Kidney epithelial cell (primary cell): ENCODE measurements at regions not wholly inside any gene's neighbourhood (a gene's known extent, or its start where the extent isn't known, plus 50 kb on each side); places are given as distances from the start of the nearest gene placed in this dataset.
"Not testable (repeated sequence)": the region's sequence is repeated elsewhere in the genome, so short reads cannot be mapped to it uniquely, and the experiment has no call there.

Source experiments
- DNase-seq: peaks from one replicate; pipeline ENCODE4 v3.0.0-alpha.2; 2010; ENCODE audit warnings: low read depth
- H3K27me3 ChIP-seq: 2 replicates; pipeline ENCODE4 v1.6.0; 2011; ENCODE audit warnings: low read length; ENCODE audit not compliant: control insufficient read depth, insufficient read depth
- H3K36me3 ChIP-seq: 2 replicates; pipeline ENCODE4 v1.5.1; 2011; ENCODE audit warnings: low read length; ENCODE audit not compliant: control insufficient read depth, insufficient read depth
- H3K4me3 ChIP-seq: 2 replicates; pipeline ENCODE4 v1.5.1; 2011; ENCODE audit warnings: low read depth, mild to moderate bottlenecking, control low read depth, low read length
- TF ChIP-seq, protein P1 (sequence below): IDR thresholded peaks from 2 replicates; pipeline ENCODE4 v1.5.1; 2011; ENCODE audit warnings: mild to moderate bottlenecking, moderate library complexity, low read length, control low read depth, inconsistent platforms; ENCODE audit not compliant: insufficient read depth, poor library complexity, severe bottlenecking

DNA sequence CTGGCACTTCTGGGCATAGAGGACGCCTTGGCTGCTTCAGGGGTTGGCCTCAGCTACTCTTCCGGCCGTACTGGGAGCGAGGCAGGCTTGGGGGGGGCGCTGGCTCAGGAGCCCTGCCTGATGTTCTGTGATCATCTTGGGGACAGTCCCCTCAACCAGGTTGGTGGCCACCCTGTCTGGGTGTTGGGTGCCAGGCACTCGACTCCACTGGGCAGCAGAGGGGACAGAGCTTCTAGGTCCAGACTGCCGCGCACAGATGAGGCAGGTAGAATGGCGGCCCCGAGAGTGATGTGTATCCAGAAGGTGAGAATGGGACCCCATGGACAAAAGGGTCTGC, 84.9 kb downstream of the ASB1 start:
- no peaks in the 10 kb centered on the region for H3K36me3 ChIP-seq
- H3K4me3 ChIP-seq, result no peak overlapping the region
- TF ChIP-seq, protein P1, sequence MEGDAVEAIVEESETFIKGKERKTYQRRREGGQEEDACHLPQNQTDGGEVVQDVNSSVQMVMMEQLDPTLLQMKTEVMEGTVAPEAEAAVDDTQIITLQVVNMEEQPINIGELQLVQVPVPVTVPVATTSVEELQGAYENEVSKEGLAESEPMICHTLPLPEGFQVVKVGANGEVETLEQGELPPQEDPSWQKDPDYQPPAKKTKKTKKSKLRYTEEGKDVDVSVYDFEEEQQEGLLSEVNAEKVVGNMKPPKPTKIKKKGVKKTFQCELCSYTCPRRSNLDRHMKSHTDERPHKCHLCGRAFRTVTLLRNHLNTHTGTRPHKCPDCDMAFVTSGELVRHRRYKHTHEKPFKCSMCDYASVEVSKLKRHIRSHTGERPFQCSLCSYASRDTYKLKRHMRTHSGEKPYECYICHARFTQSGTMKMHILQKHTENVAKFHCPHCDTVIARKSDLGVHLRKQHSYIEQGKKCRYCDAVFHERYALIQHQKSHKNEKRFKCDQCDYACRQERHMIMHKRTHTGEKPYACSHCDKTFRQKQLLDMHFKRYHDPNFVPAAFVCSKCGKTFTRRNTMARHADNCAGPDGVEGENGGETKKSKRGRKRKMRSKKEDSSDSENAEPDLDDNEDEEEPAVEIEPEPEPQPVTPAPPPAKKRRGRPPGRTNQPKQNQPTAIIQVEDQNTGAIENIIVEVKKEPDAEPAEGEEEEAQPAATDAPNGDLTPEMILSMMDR, result no peak
- no peak for DNase-seq
- peaks cover 4% of the 10 kb centered on the region for H3K27me3 ChIP-seq

- DNase-seq, result no peak
- Histone ChIP-seq H3K27me3 (peaks cover 4% of the 10 kb centered on the region), H3K36me3 (no peaks in the 10 kb centered on the region), H3K4me3 (no peak overlapping the region)
- TF ChIP-seq, protein P1, result no peak
Measured at GRCh38 chr2:238512247-238512867, 85.6 kb downstream of the ASB1 start.

GRCh38 chr2:238513346-238513745, 86.6 kb downstream of the ASB1 start:
- H3K4me3 ChIP-seq, result no peak overlapping the region
- H3K27me3 ChIP-seq, result peaks cover 2% of the 10 kb centered on the region
- H3K36me3 ChIP-seq, result no peaks in the 10 kb centered on the region
- TF ChIP-seq, protein P1, result peak; percentile 54
- no peak for DNase-seq

DNA sequence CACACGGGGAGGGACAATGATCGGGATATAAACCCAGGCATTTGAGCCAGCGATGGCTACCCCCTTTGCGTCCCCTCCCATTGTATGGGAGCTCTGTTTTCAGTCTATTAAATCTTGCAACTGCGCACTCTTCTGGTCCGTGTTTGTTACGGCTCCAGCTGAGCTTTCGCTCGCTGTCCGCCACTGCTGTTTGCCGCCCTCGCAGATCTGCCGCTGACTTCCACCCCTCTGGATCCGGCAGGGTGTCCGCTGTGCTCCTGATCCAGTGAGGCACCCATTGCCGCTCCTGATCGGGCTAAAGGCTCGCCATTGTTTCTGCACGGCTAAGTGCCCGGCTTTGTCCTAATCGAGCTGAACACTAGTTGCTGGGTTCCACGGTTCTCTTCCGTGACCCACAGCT, 87.3 kb downstream of the ASB1 start:
- not testable (repeated sequence) for DNase-seq, H3K36me3 ChIP-seq, H3K4me3 ChIP-seq, H3K27me3 ChIP-seq

- Histone ChIP-seq H3K36me3 (no peaks in the 10 kb centered on the region), H3K27me3 (peaks cover 2% of the 10 kb centered on the region), H3K4me3 (no peak overlapping the region)
- TF ChIP-seq, protein P1, result no peak
- DNase-seq, result no peak
Measured at GRCh38 chr2:238515377-238515776, 88.7 kb downstream of the ASB1 start.

DNA sequence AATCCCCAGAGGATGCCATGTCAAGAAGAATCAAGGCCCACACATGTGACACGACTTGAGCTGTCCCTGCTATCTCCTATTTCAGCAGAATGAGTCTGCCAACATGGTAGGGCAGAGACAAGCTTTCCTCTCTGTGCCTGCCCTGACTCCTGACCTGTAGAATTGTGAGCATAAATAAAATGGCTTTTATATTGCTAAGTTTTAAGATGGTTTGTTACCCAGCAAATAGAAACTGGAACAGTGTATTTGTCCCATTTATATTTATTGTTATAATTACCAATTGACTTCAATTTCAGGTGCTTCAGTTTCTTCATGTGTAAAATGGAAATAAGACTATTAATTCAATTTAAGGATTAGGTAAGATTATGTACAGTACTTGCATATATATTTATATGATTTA, 90.5 kb downstream of the ASB1 start:
- TF ChIP-seq, protein P1, result no peak

More for the DNA sequence above, 90.5 kb downstream of the ASB1 start:
- no peak for DNase-seq
- peaks cover 2% of the 10 kb centered on the region for H3K27me3 ChIP-seq
- no peak overlapping the region for H3K4me3 ChIP-seq
- H3K36me3 ChIP-seq, result no peaks in the 10 kb centered on the region
